ENCODE measurements at regions not wholly inside any gene's neighbourhood (a gene's known extent, or its start where the extent isn't known, plus 50 kb on each side); places are given as distances from the start of the nearest gene placed in this dataset.
A peak's percentile ranks its signal among the peaks of the same experiment; 100 is the strongest.

DNA sequence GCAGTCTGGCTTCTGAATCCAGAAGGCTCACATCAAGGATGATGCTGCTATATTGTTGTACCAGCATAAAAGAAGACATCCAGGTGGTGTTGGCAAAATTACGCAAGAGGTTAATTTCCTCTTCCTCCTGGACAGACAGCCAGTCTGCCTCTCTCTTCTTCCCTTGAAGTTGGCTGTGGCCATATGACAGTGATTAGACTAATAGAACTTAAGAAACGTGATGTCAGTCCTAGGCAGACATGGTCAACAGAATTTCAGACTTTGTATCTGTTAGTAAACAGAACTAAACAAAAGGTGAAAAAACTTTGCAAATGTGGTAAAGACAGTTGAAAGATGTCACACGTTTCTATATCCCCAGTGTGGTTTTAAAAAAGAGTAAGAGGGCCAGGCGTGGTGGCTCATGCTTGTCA lies 465.2 kb upstream of the NR2F2 start:
- no peaks in the 10 kb centered on the region for H4K20me1 ChIP-seq (ENCODE audit: insufficient read depth, low read length, poor library complexity, severe bottlenecking)

DNA sequence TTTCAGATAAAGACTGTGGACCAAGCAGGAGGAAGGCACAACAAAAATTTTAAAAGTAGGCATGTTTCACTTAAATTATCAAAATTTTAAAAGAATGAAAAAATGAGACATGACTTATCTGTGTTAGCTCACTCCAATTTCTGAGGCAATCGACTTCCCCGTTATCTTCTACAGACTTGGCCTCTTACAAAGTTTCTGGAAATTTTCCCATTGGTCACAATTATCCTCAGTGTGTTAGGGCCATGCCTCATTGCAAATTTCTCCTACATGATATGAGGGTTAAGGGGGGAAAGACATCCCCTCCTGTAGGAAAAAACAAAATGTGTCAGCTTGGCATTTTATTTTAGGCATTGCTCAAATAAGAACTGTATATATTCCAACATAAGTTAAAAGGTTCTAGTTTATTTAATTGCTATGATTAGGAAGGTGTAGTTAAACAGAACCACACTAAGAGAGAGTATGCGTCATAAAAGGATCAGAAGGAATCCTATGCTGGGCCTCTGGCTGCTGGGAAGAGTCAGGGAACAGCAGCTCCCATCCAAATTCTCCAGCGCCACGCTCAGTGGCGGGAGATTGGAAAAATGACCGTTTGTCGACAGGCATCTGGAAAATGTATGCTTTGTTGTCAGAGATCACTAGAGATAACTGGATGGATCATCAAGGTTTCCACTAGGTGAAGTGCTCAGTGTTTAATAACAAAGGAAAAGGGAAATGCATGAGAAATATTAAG lies 463.6 kb upstream of the NR2F2 start:
- no peaks in the 10 kb centered on the region for H3K9me2 ChIP-seq (replicated peaks; ENCODE audit: low read depth, low read length)
- no peaks in the 10 kb centered on the region for H3K27me3 ChIP-seq (ENCODE audit: insufficient read depth, low read length, poor library complexity, severe bottlenecking)
- no peak overlapping the region for H2AFZ ChIP-seq (ENCODE audit: low read length)
- H3K9me3 ChIP-seq (ENCODE audit: insufficient read depth, low read depth, low read length), result no peaks in the 10 kb centered on the region
- no peak overlapping the region for H3K4me3 ChIP-seq (ENCODE audit: low read length, poor library complexity, severe bottlenecking)
- H3K4me2 ChIP-seq (ENCODE audit: low read depth, low read length, poor library complexity, severe bottlenecking), result no peak overlapping the region
- no peaks in the 10 kb centered on the region for H3K79me2 ChIP-seq (ENCODE audit: insufficient read depth, low read length)
- TF ChIP-seq CTCF (conservative IDR thresholded peaks at IDR 0.05; ENCODE audit: low read length) (no peak), EZH2phosphoT487 (IDR thresholded peaks at IDR 0.05; ENCODE audit: borderline replicate concordance) (no peak)
- no peaks in the 10 kb centered on the region for H3K36me3 ChIP-seq (ENCODE audit: insufficient read depth, low read length)
- H3K9ac ChIP-seq (ENCODE audit: low read depth, low read length, poor library complexity, severe bottlenecking), result no peak overlapping the region
- peaks cover 67% of the 10 kb centered on the region for H3K4me1 ChIP-seq (ENCODE audit: insufficient read depth, low read length, poor library complexity, severe bottlenecking)
- H4K20me1 ChIP-seq (ENCODE audit: insufficient read depth, low read length, poor library complexity, severe bottlenecking), result no peaks in the 10 kb centered on the region
- H3F3A ChIP-seq (ENCODE audit: low read depth), result 0 out of 2 replicates have a peak, but pooled peaks cover 4% of the 10 kb centered on the region

More for the DNA sequence above, 465.2 kb upstream of the NR2F2 start:
- Histone ChIP-seq H3K4me3 (ENCODE audit: low read length, poor library complexity, severe bottlenecking) (no peak overlapping the region), H3F3A (ENCODE audit: low read depth) (0 out of 2 replicates have a peak, but pooled peaks cover 4% of the 10 kb centered on the region), H3K79me2 (ENCODE audit: insufficient read depth, low read length) (no peaks in the 10 kb centered on the region), H3K4me1 (ENCODE audit: insufficient read depth, low read length, poor library complexity, severe bottlenecking) (peaks cover 51% of the 10 kb centered on the region), H3K9me2 (replicated peaks; ENCODE audit: low read depth, low read length) (no peaks in the 10 kb centered on the region), H3K4me2 (ENCODE audit: low read depth, low read length, poor library complexity, severe bottlenecking) (no peak overlapping the region), H3K36me3 (ENCODE audit: insufficient read depth, low read length) (no peaks in the 10 kb centered on the region), H3K9me3 (ENCODE audit: insufficient read depth, low read depth, low read length) (no peaks in the 10 kb centered on the region), H2AFZ (ENCODE audit: low read length) (peak overlapping the region; percentile 50; the same call in 1 of the 2 replicates), H3K9ac (ENCODE audit: low read depth, low read length, poor library complexity, severe bottlenecking) (peak overlapping the region; percentile 34), H3K27me3 (ENCODE audit: insufficient read depth, low read length, poor library complexity, severe bottlenecking) (no peaks in the 10 kb centered on the region)
- TF ChIP-seq CTCF (conservative IDR thresholded peaks at IDR 0.05; ENCODE audit: low read length), result no peak
- no peak for TF ChIP-seq EZH2phosphoT487 (IDR thresholded peaks at IDR 0.05; ENCODE audit: borderline replicate concordance)

- Histone ChIP-seq H3K4me1 (ENCODE audit: insufficient read depth, low read length, poor library complexity, severe bottlenecking) (peaks cover 80% of the 10 kb centered on the region), H3K9me3 (ENCODE audit: insufficient read depth, low read depth, low read length) (no peaks in the 10 kb centered on the region), H3K79me2 (ENCODE audit: insufficient read depth, low read length) (no peaks in the 10 kb centered on the region), H4K20me1 (ENCODE audit: insufficient read depth, low read length, poor library complexity, severe bottlenecking) (no peaks in the 10 kb centered on the region), H2AFZ (ENCODE audit: low read length) (no peak overlapping the region), H3F3A (ENCODE audit: low read depth) (0 out of 2 replicates have a peak, but pooled peaks cover 4% of the 10 kb centered on the region), H3K9ac (ENCODE audit: low read depth, low read length, poor library complexity, severe bottlenecking) (peak overlapping the region; percentile 68), H3K36me3 (ENCODE audit: insufficient read depth, low read length) (no peaks in the 10 kb centered on the region), H3K9me2 (replicated peaks; ENCODE audit: low read depth, low read length) (no peaks in the 10 kb centered on the region), H3K27me3 (ENCODE audit: insufficient read depth, low read length, poor library complexity, severe bottlenecking) (no peaks in the 10 kb centered on the region), H3K4me3 (ENCODE audit: low read length, poor library complexity, severe bottlenecking) (peak overlapping the region; percentile 63), H3K4me2 (ENCODE audit: low read depth, low read length, poor library complexity, severe bottlenecking) (peak overlapping the region; percentile 68)
- TF ChIP-seq EZH2phosphoT487 (IDR thresholded peaks at IDR 0.05; ENCODE audit: borderline replicate concordance), result no peak
- no peak for TF ChIP-seq CTCF (conservative IDR thresholded peaks at IDR 0.05; ENCODE audit: low read length)
Measured at GRCh38 chr15:95868450-95868849, 462.1 kb upstream of the NR2F2 start.
